CD14-positive monocyte (primary cell): ENCODE measurements at regions not wholly inside any gene's neighbourhood (a gene's known extent, or its start where the extent isn't known, plus 50 kb on each side); places are given as distances from the start of the nearest gene placed in this dataset.

Experiments used
- DNase-seq, 3 donors: peaks; one replicate each; pipeline ENCODE4 v3.0.0-alpha.2; 2011 to 2022
- H2AFZ ChIP-seq: 2 replicates; pipeline ENCODE4 v1.6.0; 2012; ENCODE audit warnings: mild to moderate bottlenecking, low read depth, low read length, inconsistent platforms; ENCODE audit not compliant: insufficient read depth, poor library complexity, severe bottlenecking
- H3K27ac ChIP-seq, 2 donors: 1 replicate in 1 of 2; 2 replicates in 1 of 2; pipeline ENCODE4 v1.5.1; 2012 to 2013; ENCODE audit warnings: low read length in 2 of 2, control low read depth in 1 of 2, inconsistent platforms in 1 of 2, low read depth in 1 of 2, mild to moderate bottlenecking in 1 of 2
- H3K27me3 ChIP-seq, 2 donors: one replicate each; pipeline versions ENCODE4 v1.6.0 to v1.6.1; 2011 to 2013; ENCODE audit warnings: low read length in 2 of 2; ENCODE audit not compliant: control insufficient read depth in 2 of 2, insufficient read depth in 2 of 2
- H3K36me3 ChIP-seq, 2 donors: replicated peaks in 1 of 2; 1 replicate in 1 of 2; 2 replicates in 1 of 2; pipeline versions ENCODE4 v1.5.1 to v1.6.1; 2012 to 2013; ENCODE audit warnings: low read length in 2 of 2, control low read depth in 1 of 2, inconsistent platforms in 1 of 2, mild to moderate bottlenecking in 1 of 2; ENCODE audit not compliant: insufficient read depth in 2 of 2, control insufficient read depth in 1 of 2
- H3K4me1 ChIP-seq, 2 donors: 1 replicate in 1 of 2; 2 replicates in 1 of 2; pipeline versions ENCODE4 v1.5.1 to v1.6.1; 2012 to 2013; ENCODE audit warnings: low read length in 2 of 2, control low read depth in 1 of 2, inconsistent platforms in 1 of 2, mild to moderate bottlenecking in 1 of 2, moderate library complexity in 1 of 2; ENCODE audit not compliant: insufficient read depth in 2 of 2, control insufficient read depth in 1 of 2
- H3K4me2 ChIP-seq: replicated peaks from 2 replicates; pipeline ENCODE3; 2012; ENCODE audit warnings: low read length, moderate library complexity, mild to moderate bottlenecking; ENCODE audit not compliant: poor library complexity, severe bottlenecking; ENCODE audit errors: extremely low read depth
- H3K4me3 ChIP-seq, 3 experiments: fragments of 200-600 bp in 1 of 3; sonication (generic) in 1 of 3; replicated peaks in 1 of 3; 1 replicate in 2 of 3; 2 replicates in 1 of 3; pipeline ENCODE4 v1.5.1; 2011 to 2013; ENCODE audit warnings: low read length in 3 of 3, mild to moderate bottlenecking in 3 of 3, control low read depth in 2 of 3, low read depth in 2 of 3, inconsistent platforms in 1 of 3, moderate library complexity in 1 of 3
- H3K79me2 ChIP-seq: 2 replicates; pipeline ENCODE4 v1.6.0; 2012; ENCODE audit warnings: mild to moderate bottlenecking, control low read depth, inconsistent platforms, low read length, moderate library complexity; ENCODE audit not compliant: insufficient read depth
- H3K9ac ChIP-seq: 2 replicates; pipeline ENCODE4 v1.6.0; 2017; ENCODE audit warnings: low read length, mild to moderate bottlenecking; ENCODE audit not compliant: insufficient read depth, poor library complexity, severe bottlenecking
- H3K9me3 ChIP-seq, 2 donors: replicated peaks in 1 of 2; 1 replicate in 1 of 2; 2 replicates in 1 of 2; pipeline versions ENCODE4 v1.5.1 to v1.6.1; 2012 to 2013; ENCODE audit warnings: low read length in 2 of 2, control low read depth in 1 of 2; ENCODE audit not compliant: control insufficient read depth in 1 of 2, insufficient read depth in 1 of 2
- H4K20me1 ChIP-seq: 2 replicates; pipeline ENCODE4 v1.6.0; 2012; ENCODE audit warnings: mild to moderate bottlenecking, low read length, control low read depth, moderate library complexity; ENCODE audit not compliant: insufficient read depth
- H3K27ac Mint-ChIP-seq, 7 donors: one replicate each; pipeline ENCODE4 v1.8.0; 2020; ENCODE audit warnings: mild to moderate bottlenecking in 7 of 7, mixed read lengths in 7 of 7, moderate library complexity in 6 of 7, inconsistent platforms in 2 of 7
- H3K27me3 Mint-ChIP-seq, 3 donors: one replicate each; pipeline ENCODE4 v1.8.0; 2021 to 2022; ENCODE audit warnings: low read depth in 3 of 3, mild to moderate bottlenecking in 3 of 3, mixed read lengths in 3 of 3, moderate library complexity in 3 of 3, inconsistent platforms in 1 of 3
- H3K36me3 Mint-ChIP-seq, 2 donors: one replicate each; pipeline ENCODE4 v1.8.0; 2020; ENCODE audit warnings: mixed read lengths in 2 of 2, inconsistent platforms in 1 of 2, mild to moderate bottlenecking in 1 of 2
- H3K4me1 Mint-ChIP-seq: one replicate; pipeline ENCODE4 v1.8.0; 2020; ENCODE audit warnings: mild to moderate bottlenecking, mixed read lengths
- H3K4me3 Mint-ChIP-seq, 2 donors: one replicate each; pipeline ENCODE4 v1.8.0; 2020; ENCODE audit warnings: mild to moderate bottlenecking in 2 of 2, mixed read lengths in 2 of 2, moderate library complexity in 1 of 2
- H3K9me3 Mint-ChIP-seq, 7 donors: one replicate each; pipeline ENCODE4 v1.8.0; 2020 to 2022; ENCODE audit warnings: mixed read lengths in 7 of 7, mild to moderate bottlenecking in 6 of 7, moderate library complexity in 6 of 7, inconsistent platforms in 2 of 7
- WGBS: methylation state at CpG from one replicate; pipeline ENCODE4 v1.1.5; 2013; ENCODE audit warnings: missing lambda C conversion rate; ENCODE audit not compliant: insufficient coverage; 5-methylcytosine and 5-hydroxymethylcytosine counted together
- intact Hi-C, 2 donors: fragments of 100-400 bp; cut with micrococcal nuclease; formaldehyde crosslinking; loops; one replicate each; pipeline versions ENCODE4 v1.15.0 to v1.15.1; 2023
- TF ChIP-seq, protein P1 (sequence below): fragments of 200-600 bp; IDR thresholded peaks from one replicate; pipeline ENCODE4 v1.8.0; 2022; ENCODE audit warnings: antibody characterized with exemption, mild to moderate bottlenecking

DNA sequence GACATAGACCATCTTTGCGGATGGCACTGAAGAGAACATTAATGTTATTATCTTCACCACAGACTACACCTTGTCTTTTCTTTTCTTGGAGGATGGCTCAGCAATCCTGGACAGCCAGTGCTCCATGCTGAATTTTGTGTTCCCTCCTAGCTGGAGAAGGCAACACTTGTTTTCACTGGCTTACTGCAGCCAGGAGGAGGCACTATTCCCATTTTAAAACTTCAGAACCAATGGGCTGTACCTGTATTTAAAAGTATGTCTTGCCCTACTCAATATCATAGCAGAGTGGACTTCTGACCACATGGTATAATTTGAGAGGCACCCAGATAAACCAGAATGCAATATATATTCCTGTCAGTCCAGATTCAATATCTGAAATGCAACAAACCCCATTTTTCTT lies 53.3 kb upstream of the POGK start:
- Histone ChIP-seq H3K4me1 (no peaks in the 10 kb centered on the region), H3K27ac (no peak overlapping the region), H3K9ac (no peak overlapping the region), H4K20me1 (no peaks in the 10 kb centered on the region), H3K4me3 (no peak overlapping the region), H2AFZ (no peak overlapping the region), H3K36me3 (no peaks in the 10 kb centered on the region), H3K79me2 (no peaks in the 10 kb centered on the region), H3K9me3 (peaks cover 0 to 4% of the 10 kb centered on the region in 2 donors), H3K4me2 (no peak overlapping the region), H3K27me3 (no peaks in the 10 kb centered on the region)
- Mint-ChIP-seq H3K4me3 (no peak overlapping the region), H3K36me3 (no peaks in the 10 kb centered on the region), H3K9me3 (peaks cover 3 to 14% (median 7%) of the 10 kb centered on the region in 7 donors), H3K4me1 (no peaks in the 10 kb centered on the region), H3K27ac (no peak overlapping the region), H3K27me3 (peaks cover 0 to 4% (median 0%) of the 10 kb centered on the region in 3 donors)
- no CpG with 5 or more reads among the region's 1 CpG for WGBS
- TF ChIP-seq, protein P1, sequence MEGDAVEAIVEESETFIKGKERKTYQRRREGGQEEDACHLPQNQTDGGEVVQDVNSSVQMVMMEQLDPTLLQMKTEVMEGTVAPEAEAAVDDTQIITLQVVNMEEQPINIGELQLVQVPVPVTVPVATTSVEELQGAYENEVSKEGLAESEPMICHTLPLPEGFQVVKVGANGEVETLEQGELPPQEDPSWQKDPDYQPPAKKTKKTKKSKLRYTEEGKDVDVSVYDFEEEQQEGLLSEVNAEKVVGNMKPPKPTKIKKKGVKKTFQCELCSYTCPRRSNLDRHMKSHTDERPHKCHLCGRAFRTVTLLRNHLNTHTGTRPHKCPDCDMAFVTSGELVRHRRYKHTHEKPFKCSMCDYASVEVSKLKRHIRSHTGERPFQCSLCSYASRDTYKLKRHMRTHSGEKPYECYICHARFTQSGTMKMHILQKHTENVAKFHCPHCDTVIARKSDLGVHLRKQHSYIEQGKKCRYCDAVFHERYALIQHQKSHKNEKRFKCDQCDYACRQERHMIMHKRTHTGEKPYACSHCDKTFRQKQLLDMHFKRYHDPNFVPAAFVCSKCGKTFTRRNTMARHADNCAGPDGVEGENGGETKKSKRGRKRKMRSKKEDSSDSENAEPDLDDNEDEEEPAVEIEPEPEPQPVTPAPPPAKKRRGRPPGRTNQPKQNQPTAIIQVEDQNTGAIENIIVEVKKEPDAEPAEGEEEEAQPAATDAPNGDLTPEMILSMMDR, result no peak
- intact Hi-C loops, result no loop called here
- no peak for DNase-seq

DNA sequence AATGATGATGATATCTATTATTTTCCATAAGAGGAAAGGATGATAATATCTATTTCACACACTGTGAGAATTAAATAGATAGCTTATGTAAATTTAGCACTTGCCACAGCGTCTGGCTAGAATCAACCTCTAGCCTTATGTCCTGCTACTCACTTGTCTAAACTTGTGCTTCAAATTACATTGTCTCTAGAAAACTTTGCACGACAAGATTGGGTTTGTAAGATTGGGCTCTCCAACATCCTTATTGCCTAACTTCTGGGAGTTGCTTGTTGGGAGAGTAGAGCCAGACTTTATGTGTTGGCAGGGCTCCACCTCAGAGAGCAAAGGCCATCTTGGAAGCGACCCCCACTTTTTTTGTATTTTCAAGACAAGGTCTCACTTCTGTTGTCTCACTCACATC lies 50.0 kb upstream of the POGK start:
- TF ChIP-seq, protein P1, result no peak

More for the DNA sequence above, 50.0 kb upstream of the POGK start:
- Histone ChIP-seq H3K4me3 (no peak overlapping the region), H3K36me3 (no peaks in the 10 kb centered on the region), H3K9me3 (peaks cover 0 to 4% of the 10 kb centered on the region in 2 donors), H3K27me3 (no peaks in the 10 kb centered on the region), H3K4me2 (no peak overlapping the region), H3K4me1 (no peaks in the 10 kb centered on the region), H3K9ac (no peak overlapping the region), H3K27ac (no peak overlapping the region), H4K20me1 (no peaks in the 10 kb centered on the region), H2AFZ (no peak overlapping the region), H3K79me2 (no peaks in the 10 kb centered on the region)
- Mint-ChIP-seq H3K4me3 (no peak overlapping the region), H3K27me3 (peaks cover 3 to 8% (median 5%) of the 10 kb centered on the region in 3 donors), H3K36me3 (no peaks in the 10 kb centered on the region), H3K4me1 (no peaks in the 10 kb centered on the region), H3K9me3 (peaks cover 0 to 19% (median 5%) of the 10 kb centered on the region in 7 donors), H3K27ac (no peak overlapping the region)
- WGBS, result 67% methylated on average over 1 of the region's 3 CpGs
- intact Hi-C loops, result no loop called here
- no peak for DNase-seq
